Parathyroid adenoma (tissue), 2 donors: ENCODE measurements at regions not wholly inside any gene's neighbourhood (a gene's known extent, or its start where the extent isn't known, plus 50 kb on each side); places are given as distances from the start of the nearest gene placed in this dataset.
"Not testable (repeated sequence)": the region's sequence is repeated elsewhere in the genome, so short reads cannot be mapped to it uniquely, and the experiment has no call there.

ENCODE experiments used
- H2AFZ ChIP-seq: fragments of 300-600 bp; sonication (generic); one replicate; pipeline ENCODE4 v1.7.0; 2017; ENCODE audit warnings: antibody characterized with exemption, mild to moderate bottlenecking
- H3K27ac ChIP-seq: fragments of 300-600 bp; sonication (generic); one replicate; pipeline ENCODE4 v1.7.0; 2017
- H3K27me3 ChIP-seq: fragments of 300-600 bp; sonication (generic); one replicate; pipeline ENCODE4 v1.7.0; 2017; ENCODE audit warnings: low read length; ENCODE audit not compliant: control insufficient read depth, insufficient read depth
- H3K36me3 ChIP-seq: fragments of 300-600 bp; sonication (generic); one replicate; pipeline ENCODE4 v1.7.0; 2017; ENCODE audit warnings: low read length; ENCODE audit not compliant: control insufficient read depth, insufficient read depth
- H3K4me1 ChIP-seq: fragments of 300-600 bp; sonication (generic); one replicate; pipeline ENCODE4 v1.7.0; 2017; ENCODE audit warnings: control low read depth
- H3K4me2 ChIP-seq: fragments of 300-600 bp; sonication (generic); one replicate; pipeline ENCODE4 v1.7.0; 2017; ENCODE audit warnings: low read length
- H3K4me3 ChIP-seq: fragments of 300-600 bp; sonication (generic); one replicate; pipeline ENCODE4 v1.7.0; 2017; ENCODE audit warnings: low read depth, low read length
- H3K79me2 ChIP-seq: fragments of 300-600 bp; sonication (generic); one replicate; pipeline ENCODE4 v1.7.0; 2017; ENCODE audit warnings: control low read depth
- H3K9ac ChIP-seq: fragments of 300-600 bp; sonication (generic); one replicate; pipeline ENCODE4 v1.7.0; 2017; ENCODE audit warnings: mild to moderate bottlenecking
- H3K9me3 ChIP-seq: fragments of 300-600 bp; sonication (generic); one replicate; pipeline ENCODE4 v1.7.0; 2017; ENCODE audit warnings: low read length; ENCODE audit not compliant: control insufficient read depth
- donor health status: primary hyperparathyroidism.

GRCh38 chr16:21533474-21533873 is 65.9 kb upstream of the METTL9 start:
- not testable (repeated sequence) for H3K4me1 ChIP-seq, H2AFZ ChIP-seq, H3K4me2 ChIP-seq, H3K4me3 ChIP-seq, H3K36me3 ChIP-seq, H3K9me3 ChIP-seq, H3K27me3 ChIP-seq, H3K79me2 ChIP-seq, H3K9ac ChIP-seq, H3K27ac ChIP-seq

DNA sequence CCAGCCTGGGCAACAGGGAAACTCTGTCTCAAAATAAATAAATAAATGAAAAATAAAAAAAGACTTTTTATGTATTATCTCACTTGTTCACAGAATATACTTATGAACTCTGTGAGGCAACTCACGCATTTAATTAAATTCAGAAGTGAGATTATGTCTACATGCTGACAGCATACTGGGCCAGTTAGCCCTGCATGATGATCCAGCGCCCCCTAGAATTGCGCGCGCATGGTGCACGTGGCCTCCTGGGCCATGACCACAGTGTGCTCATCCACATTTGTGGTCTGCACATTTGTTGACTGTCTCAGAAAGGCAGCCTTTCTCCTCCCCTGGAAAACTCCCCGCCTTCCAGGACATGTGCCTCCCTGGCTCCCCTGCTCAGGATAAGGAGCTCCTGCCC is 64.8 kb upstream of the METTL9 start:
- not testable (repeated sequence) for H3K9ac ChIP-seq, H2AFZ ChIP-seq, H3K9me3 ChIP-seq, H3K4me1 ChIP-seq, H3K27me3 ChIP-seq, H3K27ac ChIP-seq, H3K79me2 ChIP-seq, H3K36me3 ChIP-seq, H3K4me3 ChIP-seq, H3K4me2 ChIP-seq

DNA sequence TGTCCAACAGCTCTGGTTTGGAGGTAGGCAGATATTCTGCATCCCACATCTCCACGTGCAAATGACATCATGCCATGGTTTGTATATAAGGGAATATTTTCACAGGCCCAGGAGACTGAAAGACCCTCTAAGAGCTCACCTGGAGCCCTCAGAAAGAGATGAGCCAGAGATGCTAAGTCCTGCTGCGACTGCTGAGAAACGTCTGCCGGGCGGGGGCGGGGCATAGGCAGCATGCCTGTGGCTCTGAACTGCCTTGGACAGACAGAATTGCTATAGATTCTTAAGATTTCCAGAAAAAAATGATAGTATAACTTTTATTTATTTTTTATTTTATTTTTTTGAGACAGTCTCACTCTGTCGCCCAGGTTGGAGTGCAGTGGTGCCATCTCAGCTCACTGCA is 64.2 kb upstream of the METTL9 start:
- not testable (repeated sequence) for H3K9me3 ChIP-seq, H3K27me3 ChIP-seq, H3K9ac ChIP-seq, H3K4me2 ChIP-seq, H3K4me1 ChIP-seq, H3K79me2 ChIP-seq, H3K27ac ChIP-seq, H2AFZ ChIP-seq, H3K4me3 ChIP-seq, H3K36me3 ChIP-seq

DNA sequence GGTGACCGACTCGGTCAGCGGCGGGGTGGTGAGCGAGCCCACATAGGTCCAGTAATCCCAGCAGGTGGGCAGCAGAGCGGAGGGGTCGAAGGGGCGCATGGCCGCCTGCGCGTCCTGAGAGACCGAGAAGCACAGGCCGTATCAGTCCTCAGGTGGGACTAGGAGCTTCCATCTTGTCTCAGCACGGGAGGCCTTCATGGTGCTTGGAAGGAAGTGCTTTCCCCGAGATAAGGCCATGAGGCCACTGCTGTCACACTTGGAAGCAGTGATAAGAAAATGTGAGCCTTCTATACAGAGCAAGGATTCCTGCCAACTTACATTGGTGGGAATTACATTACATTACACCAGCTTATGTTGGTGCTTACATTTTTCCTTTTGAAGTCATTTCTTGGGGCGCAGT is 62.6 kb upstream of the METTL9 start:
- not testable (repeated sequence) for H3K27me3 ChIP-seq, H3K4me2 ChIP-seq, H3K27ac ChIP-seq, H3K4me3 ChIP-seq, H3K9me3 ChIP-seq, H3K9ac ChIP-seq, H3K4me1 ChIP-seq, H3K36me3 ChIP-seq, H2AFZ ChIP-seq, H3K79me2 ChIP-seq

DNA sequence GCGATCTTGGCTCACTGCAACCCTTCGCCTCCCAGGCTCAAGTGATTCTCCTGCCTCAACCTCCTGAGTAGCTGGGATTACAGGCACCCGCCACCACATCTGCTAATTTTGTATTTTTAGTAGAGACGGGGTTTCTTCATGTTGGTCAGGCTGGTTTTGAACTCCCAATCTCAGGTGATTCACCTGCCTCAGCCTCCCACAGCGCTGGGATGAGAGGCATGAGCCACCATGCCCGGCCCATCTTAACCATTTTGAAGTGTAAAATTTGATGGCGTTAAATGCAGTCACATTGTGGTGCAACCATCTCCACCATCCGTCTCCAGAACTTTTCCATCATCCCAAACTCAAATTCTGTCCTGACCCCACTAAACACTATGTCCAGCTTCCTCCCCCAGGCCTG is 61.8 kb upstream of the METTL9 start:
- not testable (repeated sequence) for H3K36me3 ChIP-seq, H3K27me3 ChIP-seq, H2AFZ ChIP-seq, H3K9ac ChIP-seq, H3K27ac ChIP-seq, H3K4me2 ChIP-seq, H3K9me3 ChIP-seq, H3K4me3 ChIP-seq, H3K4me1 ChIP-seq, H3K79me2 ChIP-seq

DNA sequence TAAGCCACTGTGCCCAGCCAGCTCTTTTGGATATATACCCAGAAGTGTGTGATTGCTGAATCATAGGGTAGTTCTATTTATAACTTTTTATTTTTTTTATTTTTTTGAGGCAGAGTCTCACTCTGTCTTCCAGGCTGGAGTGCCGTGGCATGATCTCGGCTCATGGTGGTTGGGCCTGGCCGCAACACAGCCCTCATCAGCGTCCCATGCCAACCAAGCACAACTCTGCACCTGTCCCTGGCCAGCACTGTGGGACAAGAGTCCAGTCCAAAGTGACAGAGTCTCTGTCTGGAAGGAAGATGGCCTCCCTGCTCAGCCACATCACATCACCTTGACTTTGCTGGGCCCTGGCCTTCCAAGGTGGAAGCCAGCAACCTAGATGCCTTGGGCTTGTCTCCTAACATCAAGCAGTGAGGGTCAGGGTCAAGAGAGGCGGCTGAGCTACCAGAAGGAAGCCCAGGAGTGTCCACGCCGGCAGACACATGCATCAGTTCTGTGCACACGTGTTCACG is 60.2 kb upstream of the METTL9 start:
- H3K9ac ChIP-seq, H3K4me3 ChIP-seq, H3K36me3 ChIP-seq, H2AFZ ChIP-seq, H3K27ac ChIP-seq, H3K79me2 ChIP-seq, H3K4me1 ChIP-seq, H3K9me3 ChIP-seq, H3K27me3 ChIP-seq, H3K4me2 ChIP-seq: not testable (repeated sequence)

DNA sequence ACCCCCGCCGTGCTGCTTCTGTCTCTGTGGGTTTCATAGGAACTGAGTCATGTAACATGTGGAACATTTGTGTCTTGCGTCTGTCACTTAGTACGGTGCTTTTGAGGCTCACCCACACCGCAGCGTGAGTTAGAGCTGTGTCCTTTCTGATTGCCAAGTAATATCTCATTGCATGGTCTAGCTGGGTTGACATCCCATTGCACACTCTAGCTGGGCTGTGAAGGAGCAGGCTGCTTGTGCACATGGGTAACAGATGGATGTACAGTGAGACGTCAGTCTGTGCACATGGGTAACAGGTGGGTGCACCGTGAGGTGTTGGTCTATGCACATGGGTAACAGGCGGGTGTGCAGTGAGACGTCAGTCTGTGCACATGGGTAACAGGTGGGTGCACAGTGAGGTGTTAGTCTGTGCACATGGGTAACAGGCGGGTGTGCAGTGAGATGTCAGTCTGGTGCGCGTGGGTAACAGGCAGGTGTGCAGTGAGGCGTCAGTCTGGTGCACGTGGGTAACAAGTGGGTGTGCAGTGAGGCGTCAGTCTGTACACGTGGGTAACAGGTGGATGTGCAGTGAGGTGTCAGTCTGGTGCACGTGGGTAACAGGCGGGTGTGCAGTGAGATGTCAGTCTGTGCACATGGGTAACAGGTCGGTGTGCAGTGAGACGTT is 58.5 kb upstream of the METTL9 start:
- H3K27me3 ChIP-seq, H3K79me2 ChIP-seq, H3K9me3 ChIP-seq, H3K36me3 ChIP-seq, H3K4me1 ChIP-seq, H3K9ac ChIP-seq, H3K4me2 ChIP-seq, H3K27ac ChIP-seq, H3K4me3 ChIP-seq, H2AFZ ChIP-seq: not testable (repeated sequence)

DNA sequence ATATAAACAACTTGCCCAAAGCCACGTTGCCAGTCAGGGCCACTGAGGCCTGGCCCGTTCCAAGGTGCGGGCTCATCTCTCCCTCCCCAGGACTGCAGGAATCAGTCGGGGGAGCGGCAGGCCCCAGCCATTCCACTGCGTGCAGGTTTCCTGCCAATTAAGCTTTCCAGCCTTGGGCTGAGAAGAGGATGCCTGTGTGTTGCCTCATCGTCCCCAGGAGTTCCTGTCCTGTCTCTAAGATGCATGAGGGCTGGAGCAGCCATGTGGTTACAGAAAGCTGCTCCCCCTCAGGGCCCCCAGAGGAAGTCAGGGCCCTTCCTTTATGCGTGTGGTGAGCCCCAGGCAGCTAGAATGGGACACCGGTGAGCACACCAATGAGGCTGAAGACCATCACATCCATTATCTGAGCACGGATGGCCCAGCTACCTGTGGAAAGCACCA is 57.7 kb upstream of the METTL9 start:
- H3K27ac ChIP-seq, result not testable (repeated sequence)

GRCh38 chr16:21542075-21542474 is 57.3 kb upstream of the METTL9 start:
- H3K4me2 ChIP-seq, H2AFZ ChIP-seq, H3K79me2 ChIP-seq, H3K9me3 ChIP-seq, H3K27ac ChIP-seq, H3K4me1 ChIP-seq, H3K36me3 ChIP-seq, H3K4me3 ChIP-seq, H3K27me3 ChIP-seq, H3K9ac ChIP-seq: not testable (repeated sequence)

More for the DNA sequence above, 57.7 kb upstream of the METTL9 start:
- not testable (repeated sequence) for H3K4me2 ChIP-seq, H3K9ac ChIP-seq, H3K4me1 ChIP-seq, H3K79me2 ChIP-seq, H3K27me3 ChIP-seq, H2AFZ ChIP-seq, H3K9me3 ChIP-seq, H3K36me3 ChIP-seq, H3K4me3 ChIP-seq

DNA sequence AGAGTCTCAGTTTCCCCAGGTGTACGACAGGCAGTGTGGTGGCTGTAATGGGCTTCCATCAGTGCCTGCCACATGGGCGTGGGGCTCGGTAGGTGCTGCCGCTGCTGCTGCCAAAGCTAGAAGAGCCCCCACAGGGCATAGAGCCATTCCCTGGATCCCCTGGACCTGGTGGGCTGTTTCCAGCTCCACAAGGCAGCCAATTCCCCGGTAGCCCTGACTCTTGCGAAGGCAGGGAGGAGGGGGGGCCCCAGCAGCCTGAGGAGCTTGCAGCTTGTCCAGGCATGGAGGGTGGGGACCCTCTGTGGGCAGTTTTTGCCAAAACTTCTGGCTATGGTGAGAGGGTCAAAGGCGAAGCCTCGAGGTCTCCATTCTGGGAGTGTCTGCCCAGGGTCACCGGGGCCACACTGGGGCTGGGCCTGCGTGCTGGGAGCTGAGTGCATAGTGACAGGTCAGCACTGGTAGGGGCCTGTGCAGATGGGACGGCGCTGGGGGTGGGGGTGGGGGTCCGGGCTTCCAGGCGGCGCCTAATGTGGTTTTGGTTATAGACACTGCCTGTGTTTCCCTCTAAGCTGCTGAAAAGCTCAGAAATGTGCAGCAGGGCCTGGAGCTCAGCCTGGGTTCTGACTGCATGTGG is 56.8 kb upstream of the METTL9 start:
- H3K9me3 ChIP-seq, H2AFZ ChIP-seq, H3K4me3 ChIP-seq, H3K79me2 ChIP-seq, H3K27ac ChIP-seq, H3K4me1 ChIP-seq, H3K4me2 ChIP-seq, H3K36me3 ChIP-seq, H3K27me3 ChIP-seq, H3K9ac ChIP-seq: not testable (repeated sequence)

GRCh38 chr16:21543151-21543836 is 56.1 kb upstream of the METTL9 start:
- H3K4me3 ChIP-seq, H3K27ac ChIP-seq, H3K9ac ChIP-seq, H3K27me3 ChIP-seq, H3K4me2 ChIP-seq, H3K9me3 ChIP-seq, H2AFZ ChIP-seq, H3K4me1 ChIP-seq, H3K36me3 ChIP-seq, H3K79me2 ChIP-seq: not testable (repeated sequence)
